VCaP (cell line): ENCODE measurements at regions not wholly inside any gene's neighbourhood (a gene's known extent, or its start where the extent isn't known, plus 50 kb on each side); places are given as distances from the start of the nearest gene placed in this dataset.
"Not testable (repeated sequence)": the region's sequence is repeated elsewhere in the genome, so short reads cannot be mapped to it uniquely, and the experiment has no call there.

Experiments used
- H3K27ac ChIP-seq: fragments of 450-650 bp; 2 replicates; pipeline ENCODE4 v1.5.1; 2017
- CTCF ChIP-seq: fragments of 450-650 bp; conservative IDR thresholded peaks from 2 replicates; pipeline ENCODE4 v1.5.1; 2017; ENCODE audit warnings: mild to moderate bottlenecking, moderate library complexity

GRCh38 chr12:78269620-78270019 lies 438.9 kb downstream of the NAV3 start:
- H3K27ac ChIP-seq, result no peak overlapping the region
- no peak for TF ChIP-seq CTCF

- TF ChIP-seq CTCF, result no peak
These were observed 440.9 kb downstream of the NAV3 start for GRCh38 chr12:78271546-78271945.

GRCh38 chr12:78275886-78276285 lies 445.2 kb downstream of the NAV3 start:
- TF ChIP-seq CTCF, result no peak

More at GRCh38 chr12:78271546-78271945, 440.9 kb downstream of the NAV3 start:
- H3K27ac ChIP-seq, result no peak overlapping the region

GRCh38 chr12:78278706-78279190 lies 448.1 kb downstream of the NAV3 start:
- no peak overlapping the region for H3K27ac ChIP-seq
- no peak for TF ChIP-seq CTCF

More at GRCh38 chr12:78275886-78276285, 445.2 kb downstream of the NAV3 start:
- H3K27ac ChIP-seq, result no peak overlapping the region

- H3K27ac ChIP-seq, result no peak overlapping the region
- no peak for TF ChIP-seq CTCF
These were observed 448.9 kb downstream of the NAV3 start for GRCh38 chr12:78279567-78279966.

- H3K27ac ChIP-seq, result not testable (repeated sequence)
These were observed 450.4 kb downstream of the NAV3 start for GRCh38 chr12:78281102-78281501.

GRCh38 chr12:78284417-78284816 lies 453.7 kb downstream of the NAV3 start:
- TF ChIP-seq CTCF, result no peak
- H3K27ac ChIP-seq, result no peak overlapping the region

GRCh38 chr12:78290606-78291345 lies 460.1 kb downstream of the NAV3 start:
- H3K27ac ChIP-seq, result no peak overlapping the region
- TF ChIP-seq CTCF, result no peak
